ENCODE measurements at regions not wholly inside any gene's neighbourhood (a gene's known extent, or its start where the extent isn't known, plus 50 kb on each side); places are given as distances from the start of the nearest gene placed in this dataset.

DNA sequence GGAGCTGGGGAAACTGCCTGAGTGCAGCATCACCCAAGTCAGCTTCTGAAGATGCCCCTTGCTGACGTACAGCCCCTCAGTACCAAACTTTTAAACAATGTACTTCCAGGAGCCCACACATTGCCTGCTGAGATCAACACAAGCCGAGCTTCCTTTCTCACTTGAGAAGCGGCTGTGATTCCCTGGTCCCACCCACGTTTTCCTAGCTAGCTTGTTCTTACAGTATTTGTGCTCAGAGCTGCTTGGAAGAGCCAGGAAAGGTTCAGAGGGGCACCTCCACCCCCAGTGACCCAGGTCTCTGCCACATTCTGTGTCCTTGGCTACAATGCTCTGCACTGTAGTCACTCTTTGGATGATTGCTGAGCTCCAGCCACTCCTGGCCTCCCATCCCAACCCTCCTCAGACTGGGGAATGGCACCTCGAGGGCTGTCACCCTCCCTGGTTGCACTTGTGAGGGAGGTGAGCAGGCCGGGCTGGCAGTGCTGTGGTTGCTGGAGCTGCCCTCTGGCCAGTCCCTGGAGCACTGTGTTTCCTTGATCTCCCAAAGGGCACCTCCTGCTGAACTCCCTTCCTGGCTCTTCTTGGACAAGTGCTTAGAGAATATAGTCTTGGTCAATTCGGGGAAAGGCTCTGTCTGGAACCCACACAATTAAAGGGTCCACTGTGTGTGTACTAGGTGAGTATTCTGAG, 355.1 kb downstream of the AJAP1 start (continued):
- TF ChIP-seq, protein P1, sequence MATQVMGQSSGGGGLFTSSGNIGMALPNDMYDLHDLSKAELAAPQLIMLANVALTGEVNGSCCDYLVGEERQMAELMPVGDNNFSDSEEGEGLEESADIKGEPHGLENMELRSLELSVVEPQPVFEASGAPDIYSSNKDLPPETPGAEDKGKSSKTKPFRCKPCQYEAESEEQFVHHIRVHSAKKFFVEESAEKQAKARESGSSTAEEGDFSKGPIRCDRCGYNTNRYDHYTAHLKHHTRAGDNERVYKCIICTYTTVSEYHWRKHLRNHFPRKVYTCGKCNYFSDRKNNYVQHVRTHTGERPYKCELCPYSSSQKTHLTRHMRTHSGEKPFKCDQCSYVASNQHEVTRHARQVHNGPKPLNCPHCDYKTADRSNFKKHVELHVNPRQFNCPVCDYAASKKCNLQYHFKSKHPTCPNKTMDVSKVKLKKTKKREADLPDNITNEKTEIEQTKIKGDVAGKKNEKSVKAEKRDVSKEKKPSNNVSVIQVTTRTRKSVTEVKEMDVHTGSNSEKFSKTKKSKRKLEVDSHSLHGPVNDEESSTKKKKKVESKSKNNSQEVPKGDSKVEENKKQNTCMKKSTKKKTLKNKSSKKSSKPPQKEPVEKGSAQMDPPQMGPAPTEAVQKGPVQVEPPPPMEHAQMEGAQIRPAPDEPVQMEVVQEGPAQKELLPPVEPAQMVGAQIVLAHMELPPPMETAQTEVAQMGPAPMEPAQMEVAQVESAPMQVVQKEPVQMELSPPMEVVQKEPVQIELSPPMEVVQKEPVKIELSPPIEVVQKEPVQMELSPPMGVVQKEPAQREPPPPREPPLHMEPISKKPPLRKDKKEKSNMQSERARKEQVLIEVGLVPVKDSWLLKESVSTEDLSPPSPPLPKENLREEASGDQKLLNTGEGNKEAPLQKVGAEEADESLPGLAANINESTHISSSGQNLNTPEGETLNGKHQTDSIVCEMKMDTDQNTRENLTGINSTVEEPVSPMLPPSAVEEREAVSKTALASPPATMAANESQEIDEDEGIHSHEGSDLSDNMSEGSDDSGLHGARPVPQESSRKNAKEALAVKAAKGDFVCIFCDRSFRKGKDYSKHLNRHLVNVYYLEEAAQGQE (IDR thresholded peaks at IDR 0.05; ENCODE audit: low read depth): no peak
- TF ChIP-seq POLR2A (IDR thresholded peaks at IDR 0.05; ENCODE audit: borderline replicate concordance, extremely low read depth, insufficient read depth, insufficient read length): no peak

DNA sequence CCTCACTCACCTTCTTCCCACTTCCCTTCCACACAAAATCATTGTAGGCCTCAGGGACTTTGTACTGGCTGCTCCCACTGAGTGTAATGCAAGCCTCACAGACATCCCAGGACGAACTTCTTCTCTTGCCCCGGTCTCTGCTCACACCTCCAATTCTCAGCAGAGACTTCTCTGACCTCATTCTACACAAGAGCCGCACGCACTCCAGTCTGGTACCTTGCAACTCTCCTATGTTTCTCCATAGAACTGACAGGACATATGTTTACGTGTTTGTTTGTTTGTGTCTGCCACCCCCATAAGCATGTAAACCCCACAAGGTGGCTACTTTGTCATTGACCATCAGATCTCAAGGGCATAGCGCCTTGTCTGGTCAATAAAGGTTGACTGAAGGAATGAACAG, 350.8 kb downstream of the AJAP1 start:
- H3K36me3 ChIP-seq (ENCODE audit: control insufficient read depth in 1 of 2, insufficient read depth in 2 of 2, low read length in 2 of 2): no peaks in the 10 kb centered on the region
- no peaks in the 10 kb centered on the region for H3K9me2 ChIP-seq (ENCODE audit: insufficient read depth)
- RAD21 ChIA-PET (ENCODE audit: low non-redundant PET in 1 of 2, low total read pairs in 2 of 2, uncharacterized antibody in 2 of 2, unreplicated experiment in 2 of 2): no interaction called here
- no peaks in the 10 kb centered on the region for H3K4me1 ChIP-seq (ENCODE audit: control insufficient read depth in 1 of 2, insufficient read depth in 2 of 2, low read length in 2 of 2)
- H3K4me2 ChIP-seq (ENCODE audit: low read length): no peak overlapping the region
- H3K4me3 ChIP-seq (replicated peaks in 1 of 2; ENCODE audit: low read depth in 1 of 2, low read length in 2 of 2): no peak overlapping the region
- CTCF ChIA-PET: no interaction called here
- H3K9me3 ChIP-seq (ENCODE audit: control insufficient read depth in 1 of 2, insufficient read depth in 1 of 2, low read depth in 1 of 2, low read length in 2 of 2): peaks cover 0 to 11% of the 10 kb centered on the region in 2 experiments; a peak in 2 of 4 replicates
- H3K27ac ChIP-seq (ENCODE audit: low read depth, low read length): no peak overlapping the region
- no peak overlapping the region for H3K9ac ChIP-seq (ENCODE audit: low read length)
- ATAC-seq (no peak), DNase-seq (ENCODE audit: low read depth, low spot score) (no peak)
- POLR2A ChIA-PET: no interaction called here
- no peaks in the 10 kb centered on the region for H3K27me3 ChIP-seq (ENCODE audit: insufficient read depth, low read length)
- intact Hi-C loops (cut with micrococcal nuclease): no loop called here
- BruUV-seq (replicated peaks): no TSS peak
- H3K79me2 ChIP-seq (ENCODE audit: insufficient read depth, low read length): no peaks in the 10 kb centered on the region
- H4K20me1 ChIP-seq (ENCODE audit: insufficient read depth): no peaks in the 10 kb centered on the region
- H2AFZ ChIP-seq (ENCODE audit: low read depth, low read length, poor library complexity, severe bottlenecking): no peak overlapping the region
- TF ChIP-seq, protein P2, sequence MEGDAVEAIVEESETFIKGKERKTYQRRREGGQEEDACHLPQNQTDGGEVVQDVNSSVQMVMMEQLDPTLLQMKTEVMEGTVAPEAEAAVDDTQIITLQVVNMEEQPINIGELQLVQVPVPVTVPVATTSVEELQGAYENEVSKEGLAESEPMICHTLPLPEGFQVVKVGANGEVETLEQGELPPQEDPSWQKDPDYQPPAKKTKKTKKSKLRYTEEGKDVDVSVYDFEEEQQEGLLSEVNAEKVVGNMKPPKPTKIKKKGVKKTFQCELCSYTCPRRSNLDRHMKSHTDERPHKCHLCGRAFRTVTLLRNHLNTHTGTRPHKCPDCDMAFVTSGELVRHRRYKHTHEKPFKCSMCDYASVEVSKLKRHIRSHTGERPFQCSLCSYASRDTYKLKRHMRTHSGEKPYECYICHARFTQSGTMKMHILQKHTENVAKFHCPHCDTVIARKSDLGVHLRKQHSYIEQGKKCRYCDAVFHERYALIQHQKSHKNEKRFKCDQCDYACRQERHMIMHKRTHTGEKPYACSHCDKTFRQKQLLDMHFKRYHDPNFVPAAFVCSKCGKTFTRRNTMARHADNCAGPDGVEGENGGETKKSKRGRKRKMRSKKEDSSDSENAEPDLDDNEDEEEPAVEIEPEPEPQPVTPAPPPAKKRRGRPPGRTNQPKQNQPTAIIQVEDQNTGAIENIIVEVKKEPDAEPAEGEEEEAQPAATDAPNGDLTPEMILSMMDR (IDR thresholded peaks at IDR 0.05 in 2 of 3, conservative IDR thresholded peaks at IDR 0.05 in 1 of 3; ENCODE audit: borderline replicate concordance in 1 of 3, insufficient read depth in 1 of 3, low read depth in 2 of 3, low read length in 2 of 3): no peak
- TF ChIP-seq RAD21 (IDR thresholded peaks at IDR 0.05; ENCODE audit: low read depth): no peak
- TF ChIP-seq, protein P3, sequence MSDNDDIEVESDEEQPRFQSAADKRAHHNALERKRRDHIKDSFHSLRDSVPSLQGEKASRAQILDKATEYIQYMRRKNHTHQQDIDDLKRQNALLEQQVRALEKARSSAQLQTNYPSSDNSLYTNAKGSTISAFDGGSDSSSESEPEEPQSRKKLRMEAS (IDR thresholded peaks at IDR 0.05): no peak
- TF ChIP-seq JUND (IDR thresholded peaks at IDR 0.05): no peak
- TF ChIP-seq, protein P4, sequence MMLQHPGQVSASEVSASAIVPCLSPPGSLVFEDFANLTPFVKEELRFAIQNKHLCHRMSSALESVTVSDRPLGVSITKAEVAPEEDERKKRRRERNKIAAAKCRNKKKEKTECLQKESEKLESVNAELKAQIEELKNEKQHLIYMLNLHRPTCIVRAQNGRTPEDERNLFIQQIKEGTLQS (IDR thresholded peaks at IDR 0.05): no peak
- TF ChIP-seq, protein P1 (IDR thresholded peaks at IDR 0.05; ENCODE audit: low read depth): no peak
- no peak for TF ChIP-seq ELF1 (IDR thresholded peaks at IDR 0.05; ENCODE audit: borderline replicate concordance, low read depth)
- no peak for TF ChIP-seq FOSL1 (IDR thresholded peaks at IDR 0.05; ENCODE audit: low read depth)
- no peak for TF ChIP-seq SIN3A (IDR thresholded peaks at IDR 0.05; ENCODE audit: low read depth)
- no peak for TF ChIP-seq POLR2AphosphoS5 (IDR thresholded peaks at IDR 0.05; ENCODE audit: low read depth, low read length)
- TF ChIP-seq TCF7L2 (IDR thresholded peaks at IDR 0.05; ENCODE audit: borderline replicate concordance, extremely low read depth, insufficient read depth, insufficient read length): no peak
- TF ChIP-seq ZFX (IDR thresholded peaks at IDR 0.05): no peak
- no peak for TF ChIP-seq EZH2phosphoT487 (IDR thresholded peaks at IDR 0.05; ENCODE audit: borderline replicate concordance)
- no peak for TF ChIP-seq CBX3 (IDR thresholded peaks at IDR 0.05; ENCODE audit: low read depth)

Data from HCT116 (cell line).